Bronchial epithelial cell (primary cell): ENCODE measurements at regions not wholly inside any gene's neighbourhood (a gene's known extent, or its start where the extent isn't known, plus 50 kb on each side); places are given as distances from the start of the nearest gene placed in this dataset.

Experiments used
- DNase-seq: peaks from one replicate; pipeline ENCODE4 v3.0.0-alpha.2; 2010; ENCODE audit warnings: low read depth
- FAIRE-seq: peaks from 2 replicates; lab custom pipeline; 2011; peaks lifted over from hg19 to GRCh38; lab: Jason Lieb, UNC
- H3K27me3 ChIP-seq: 2 replicates; pipeline ENCODE4 v1.5.1; 2011; ENCODE audit warnings: low read length; ENCODE audit not compliant: control insufficient read depth, insufficient read depth
- H3K36me3 ChIP-seq: 2 replicates; pipeline ENCODE4 v1.5.1; 2011; ENCODE audit warnings: low read length; ENCODE audit not compliant: control insufficient read depth, insufficient read depth
- H3K4me3 ChIP-seq: 2 replicates; pipeline ENCODE4 v1.5.1; 2011; ENCODE audit warnings: mild to moderate bottlenecking, low read depth, low read length, control low read depth
- CTCF ChIP-seq: IDR thresholded peaks from 2 replicates; pipeline ENCODE4 v1.5.1; 2011; ENCODE audit warnings: mild to moderate bottlenecking, moderate library complexity, low read length, control low read depth, inconsistent platforms; ENCODE audit not compliant: insufficient read depth, severe bottlenecking

GRCh38 chr3:23665741-23666140, 140.0 kb upstream of the UBE2E1 start:
- H3K36me3 ChIP-seq, result no peaks in the 10 kb centered on the region
- peak; percentile 58 for DNase-seq
- TF ChIP-seq CTCF, result no peak
- no peaks in the 10 kb centered on the region for H3K27me3 ChIP-seq
- H3K4me3 ChIP-seq, result no peak overlapping the region
- FAIRE-seq, result no peak

GRCh38 chr3:23666818-23667217, 138.9 kb upstream of the UBE2E1 start:
- FAIRE-seq (no peak), DNase-seq (no peak)
- no peaks in the 10 kb centered on the region for H3K36me3 ChIP-seq
- TF ChIP-seq CTCF, result no peak
- no peak overlapping the region for H3K4me3 ChIP-seq
- no peaks in the 10 kb centered on the region for H3K27me3 ChIP-seq

DNA sequence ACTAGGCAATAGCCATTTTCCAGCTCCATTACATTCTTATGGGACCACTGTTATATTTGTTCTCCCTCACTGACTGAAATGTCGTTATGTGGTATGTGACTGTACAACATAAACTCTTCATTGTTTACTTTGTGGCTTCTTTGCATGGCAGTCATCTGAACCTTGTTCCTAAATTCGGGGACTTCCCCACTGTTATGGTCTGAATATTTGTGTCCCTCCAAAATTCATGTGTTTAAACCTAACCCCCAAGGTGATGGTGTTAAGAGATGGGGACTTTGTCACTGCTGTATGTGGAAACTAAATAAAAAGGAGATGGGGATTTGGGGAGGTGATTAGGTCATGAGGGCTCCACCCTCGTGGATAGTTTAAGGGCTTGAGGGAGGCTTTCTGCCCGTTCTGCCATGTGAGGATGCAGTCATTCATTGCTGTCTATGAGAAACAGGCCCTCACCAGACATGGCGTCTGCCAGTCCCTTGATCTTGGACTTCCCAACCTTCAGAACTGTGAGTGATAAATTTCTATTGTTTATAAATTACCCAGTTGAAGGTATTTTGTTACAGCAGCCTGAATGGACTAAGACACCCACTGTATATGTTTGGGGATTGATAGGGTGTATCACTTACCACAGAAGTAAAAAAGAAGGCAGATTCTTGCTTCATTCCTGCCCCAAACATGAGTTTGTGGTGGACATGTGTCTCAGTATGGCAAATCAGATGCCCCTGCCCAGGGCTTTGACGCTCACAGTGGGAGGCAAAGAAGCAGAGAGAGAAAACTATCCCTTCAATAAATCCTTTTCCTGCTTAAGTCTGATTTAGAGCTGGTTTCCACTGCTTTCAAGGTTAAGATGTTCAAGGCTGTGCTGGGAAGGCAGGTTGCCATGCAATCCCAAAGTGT, 138.0 kb upstream of the UBE2E1 start:
- Histone ChIP-seq H3K27me3 (no peaks in the 10 kb centered on the region), H3K4me3 (no peak overlapping the region), H3K36me3 (no peaks in the 10 kb centered on the region)
- FAIRE-seq, result no peak
- DNase-seq, result no peak
- no peak for TF ChIP-seq CTCF

DNA sequence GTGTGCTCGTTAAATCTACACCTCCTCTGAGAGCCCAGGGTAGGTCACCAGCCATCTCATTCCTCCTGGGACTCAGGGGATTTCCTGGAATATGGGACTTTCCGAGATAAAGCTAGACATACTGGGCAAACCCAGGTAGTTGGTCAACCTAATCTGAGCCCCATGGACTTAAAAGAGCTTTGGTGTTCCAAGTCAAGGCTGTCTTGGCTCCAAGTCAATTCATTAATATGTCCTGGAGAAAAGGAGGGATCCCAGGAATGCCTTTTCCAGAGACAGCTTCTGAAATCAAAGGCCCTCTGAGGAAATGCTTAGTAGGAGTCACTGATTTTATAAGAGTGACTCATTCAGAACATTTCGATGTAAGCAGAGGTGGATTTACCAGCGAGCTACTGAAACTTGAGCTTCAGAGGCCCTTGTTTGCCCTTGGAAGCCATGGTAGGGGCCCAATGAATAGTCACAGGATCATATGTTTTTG, 137.3 kb upstream of the UBE2E1 start:
- TF ChIP-seq CTCF, result no peak

GRCh38 chr3:23669541-23670255, 136.1 kb upstream of the UBE2E1 start:
- Histone ChIP-seq H3K36me3 (no peaks in the 10 kb centered on the region), H3K4me3 (no peak overlapping the region), H3K27me3 (no peaks in the 10 kb centered on the region)
- no peak for TF ChIP-seq CTCF
- DNase-seq, result no peak
- FAIRE-seq, result no peak

More for the DNA sequence above, 137.3 kb upstream of the UBE2E1 start:
- DNase-seq (peak; percentile 89), FAIRE-seq (no peak)
- no peaks in the 10 kb centered on the region for H3K27me3 ChIP-seq
- H3K36me3 ChIP-seq, result no peaks in the 10 kb centered on the region
- H3K4me3 ChIP-seq, result no peak overlapping the region
